ENCODE measurements at regions not wholly inside any gene's neighbourhood (a gene's known extent, or its start where the extent isn't known, plus 50 kb on each side); places are given as distances from the start of the nearest gene placed in this dataset.

DNA sequence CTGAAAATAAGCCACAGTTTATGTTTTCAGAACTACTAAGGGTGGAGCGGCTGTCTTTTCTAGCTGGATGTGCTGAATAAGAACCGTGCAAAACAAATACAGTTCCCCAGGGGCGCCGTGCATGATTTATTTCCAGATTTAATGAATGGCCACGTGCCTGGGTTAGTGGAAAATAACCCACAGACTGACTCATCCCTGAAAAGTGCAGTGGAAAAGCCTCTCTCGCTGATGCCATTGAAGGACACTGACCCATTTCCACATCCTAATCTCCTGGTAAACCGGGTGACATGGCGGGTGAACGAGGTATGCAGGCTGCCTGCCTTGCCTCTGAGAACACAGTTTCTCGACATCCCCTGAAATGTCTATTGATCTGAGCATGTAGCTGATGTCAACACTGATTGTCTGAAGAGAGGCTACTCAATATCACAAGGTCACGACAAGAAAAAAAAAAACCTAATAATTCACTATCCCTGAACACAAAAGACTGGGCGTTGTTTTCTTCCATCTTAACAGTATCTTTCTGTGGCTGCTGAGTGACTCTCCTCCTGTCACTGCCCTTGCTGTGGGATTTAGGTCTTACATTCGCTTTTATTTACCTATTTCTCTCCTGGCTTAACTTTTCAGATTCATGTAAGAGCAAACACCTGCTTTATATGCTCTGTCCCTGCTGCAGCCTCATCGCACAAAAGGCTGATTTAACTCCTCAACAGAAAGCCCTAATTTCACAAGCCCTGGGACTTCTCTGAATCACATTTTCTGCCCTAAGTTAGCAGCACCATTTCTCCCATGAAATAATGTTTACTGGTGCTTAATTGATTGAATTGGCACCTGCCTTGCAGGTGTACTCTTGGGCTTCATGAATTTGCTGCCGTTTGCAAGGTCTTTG, 76.9 kb upstream of the SCOC start:
- H3K9ac ChIP-seq (ENCODE audit: low read depth, low read length), result no peak overlapping the region
- H3K36me3 ChIP-seq (ENCODE audit: insufficient read depth, low read length), result no peaks in the 10 kb centered on the region
- peaks cover 31% of the 10 kb centered on the region for H3K4me1 ChIP-seq (ENCODE audit: insufficient read depth, low read length)
- no peaks in the 10 kb centered on the region for H3K9me3 ChIP-seq (ENCODE audit: control insufficient read depth, insufficient read depth, low read length)

DNA sequence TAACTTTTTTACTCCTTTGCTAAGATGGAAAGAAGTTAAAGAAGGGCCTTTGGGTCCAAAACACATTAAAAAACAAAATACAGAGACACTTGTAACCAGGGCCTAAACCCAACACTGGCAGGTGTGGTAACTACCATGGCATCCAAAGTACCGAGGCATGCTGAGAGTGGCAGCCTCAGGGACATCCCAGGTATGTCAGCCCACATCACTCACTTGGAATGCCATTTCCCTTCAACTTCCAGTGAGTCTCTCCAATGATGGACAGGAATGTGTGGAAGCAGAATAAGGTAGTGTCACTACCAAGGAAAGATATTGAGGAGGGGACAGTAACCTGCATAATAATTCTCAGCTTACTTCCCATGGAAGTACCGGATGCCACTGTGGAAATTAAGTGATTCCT, 79.5 kb upstream of the SCOC start:
- H3K9ac ChIP-seq (ENCODE audit: low read depth, low read length), result no peak overlapping the region
- H3K4me1 ChIP-seq (ENCODE audit: insufficient read depth, low read length), result peaks cover 24% of the 10 kb centered on the region
- H3K36me3 ChIP-seq (ENCODE audit: insufficient read depth, low read length), result no peaks in the 10 kb centered on the region
- no peaks in the 10 kb centered on the region for H3K9me3 ChIP-seq (ENCODE audit: control insufficient read depth, insufficient read depth, low read length)

DNA sequence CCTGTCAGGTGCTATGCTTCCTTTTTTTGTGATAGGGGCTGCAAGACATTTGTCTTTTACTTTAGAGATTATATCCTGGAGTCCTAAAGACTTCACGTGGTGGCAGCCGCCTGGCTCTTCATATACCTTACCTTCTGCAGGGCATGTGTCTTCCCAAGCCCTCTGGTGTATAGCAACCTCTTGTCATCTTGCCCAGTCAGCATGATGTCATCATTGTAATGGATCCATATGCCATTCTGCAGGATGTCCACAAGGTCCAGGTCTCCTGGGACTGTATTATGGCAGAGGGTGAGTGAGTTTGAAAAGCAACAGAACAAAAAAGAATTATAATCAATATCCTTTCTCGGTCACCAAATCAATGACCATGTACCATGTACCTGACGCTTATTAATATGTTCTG, 82.2 kb upstream of the SCOC start:
- H3K4me1 ChIP-seq (ENCODE audit: insufficient read depth, low read length), result peaks cover 4% of the 10 kb centered on the region; the same call in 1 of the 2 replicates

DNA sequence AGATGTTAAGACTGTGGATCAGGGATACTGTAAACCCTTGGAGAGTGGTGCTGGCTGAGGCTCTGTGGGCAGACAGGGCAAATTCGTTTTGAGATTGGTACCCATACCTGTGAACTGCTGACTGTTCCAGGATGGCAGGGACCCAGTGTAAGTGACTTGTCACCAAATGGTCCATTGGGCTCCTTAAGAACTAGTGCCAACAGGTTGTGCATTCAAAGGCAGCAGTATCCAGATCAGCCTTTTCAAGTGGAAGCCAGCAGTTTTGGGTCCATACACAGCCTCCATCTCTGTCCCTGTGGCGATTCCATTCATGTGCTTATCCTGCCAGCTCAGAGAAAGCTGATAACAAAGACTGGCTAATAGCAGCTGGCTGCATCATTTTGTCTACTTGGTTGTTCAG, 84.0 kb upstream of the SCOC start:
- H3K9ac ChIP-seq (ENCODE audit: low read depth, low read length), result no peak overlapping the region
- no peaks in the 10 kb centered on the region for H3K4me1 ChIP-seq (ENCODE audit: insufficient read depth, low read length)
- no peaks in the 10 kb centered on the region for H3K9me3 ChIP-seq (ENCODE audit: control insufficient read depth, insufficient read depth, low read length)
- H3K36me3 ChIP-seq (ENCODE audit: insufficient read depth, low read length), result no peaks in the 10 kb centered on the region

More for the DNA sequence above, 82.2 kb upstream of the SCOC start:
- no peaks in the 10 kb centered on the region for H3K9me3 ChIP-seq (ENCODE audit: control insufficient read depth, insufficient read depth, low read length)
- no peak overlapping the region for H3K9ac ChIP-seq (ENCODE audit: low read depth, low read length)
- H3K36me3 ChIP-seq (ENCODE audit: insufficient read depth, low read length), result no peaks in the 10 kb centered on the region

DNA sequence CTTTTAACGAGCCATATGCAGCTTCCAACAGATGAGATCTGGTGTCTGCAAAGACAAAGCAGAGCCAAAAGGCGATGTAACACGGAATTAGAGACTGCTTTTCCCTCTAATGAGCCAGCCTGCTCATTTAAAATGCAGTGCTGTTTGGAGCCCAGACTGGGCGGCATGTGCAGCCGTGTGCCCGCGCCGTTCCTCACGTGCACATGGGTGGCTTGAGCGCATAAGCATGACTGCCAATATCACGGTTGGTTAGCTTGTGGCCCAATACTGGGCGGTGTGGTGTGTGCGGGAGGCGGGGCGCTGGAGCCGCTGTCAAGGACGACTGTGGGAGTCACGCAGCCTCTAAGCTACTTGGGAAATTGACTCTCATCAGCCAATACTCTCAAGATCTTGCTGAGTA, 87.0 kb upstream of the SCOC start:
- Histone ChIP-seq H3K36me3 (ENCODE audit: insufficient read depth, low read length) (no peaks in the 10 kb centered on the region), H3K9ac (ENCODE audit: low read depth, low read length) (no peak overlapping the region), H3K9me3 (ENCODE audit: control insufficient read depth, insufficient read depth, low read length) (no peaks in the 10 kb centered on the region), H3K4me1 (ENCODE audit: insufficient read depth, low read length) (no peaks in the 10 kb centered on the region; the same call in 1 of the 2 replicates)

DNA sequence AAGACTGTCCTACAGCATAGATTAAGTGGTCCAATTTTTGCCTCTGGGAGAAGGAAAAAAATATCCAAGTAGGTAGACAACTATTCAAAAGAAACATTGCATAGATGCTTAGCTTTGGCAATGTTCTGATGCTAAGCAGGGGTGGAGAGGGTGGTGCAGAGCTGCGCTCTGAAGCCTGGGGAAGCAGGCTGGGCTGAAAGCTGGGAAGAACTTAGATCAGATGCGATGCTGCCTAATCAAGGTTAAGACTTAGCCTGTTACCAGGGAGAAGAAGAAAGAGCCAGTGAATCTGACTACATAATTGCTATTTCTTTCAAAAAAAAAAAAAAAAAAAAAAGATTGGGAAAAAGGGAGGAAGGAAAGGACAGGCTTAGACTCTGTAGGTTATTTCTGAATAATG, 89.0 kb upstream of the SCOC start:
- no peak overlapping the region for H3K9ac ChIP-seq (ENCODE audit: low read depth, low read length)
- no peaks in the 10 kb centered on the region; the same call in 1 of the 2 replicates for H3K4me1 ChIP-seq (ENCODE audit: insufficient read depth, low read length)
- no peaks in the 10 kb centered on the region for H3K36me3 ChIP-seq (ENCODE audit: insufficient read depth, low read length)
- H3K9me3 ChIP-seq (ENCODE audit: control insufficient read depth, insufficient read depth, low read length), result no peaks in the 10 kb centered on the region

DNA sequence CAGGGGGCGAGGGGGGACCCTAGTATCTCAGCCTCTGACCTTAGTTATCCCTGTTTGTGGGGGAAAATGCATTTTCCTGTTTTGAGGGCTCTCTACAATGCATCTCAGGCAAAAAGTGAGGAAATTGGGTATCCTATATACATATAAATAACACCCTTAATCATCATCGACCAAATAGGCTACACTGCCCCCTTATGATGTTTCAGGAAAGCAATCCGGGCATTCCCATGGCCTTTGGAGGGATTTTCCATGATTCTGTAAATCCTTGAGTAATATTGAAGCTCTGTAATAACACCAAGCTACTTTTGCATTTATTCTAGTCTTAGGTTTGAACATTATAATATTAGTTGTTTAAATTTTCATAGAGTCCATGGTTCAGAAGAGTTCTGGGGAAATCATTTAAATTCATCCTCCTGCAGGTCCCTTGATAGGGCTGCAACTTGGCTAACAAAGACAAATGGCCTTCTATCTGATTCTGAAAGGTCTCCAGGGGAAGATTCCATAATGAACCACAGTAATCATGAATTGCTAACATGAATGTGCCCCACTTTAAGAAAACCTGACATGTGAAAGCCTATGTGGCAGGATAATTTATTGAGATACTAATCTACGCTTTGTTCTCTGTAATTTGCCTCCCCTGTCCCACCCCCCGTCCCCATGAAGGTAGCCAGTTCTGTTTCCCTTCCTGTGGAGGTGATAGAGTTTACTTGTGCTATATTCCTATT, 91.5 kb upstream of the SCOC start:
- H3K36me3 ChIP-seq (ENCODE audit: insufficient read depth, low read length), result no peaks in the 10 kb centered on the region
- H3K9me3 ChIP-seq (ENCODE audit: control insufficient read depth, insufficient read depth, low read length), result peaks cover 4% of the 10 kb centered on the region; the same call in 1 of the 2 replicates
- H3K9ac ChIP-seq (ENCODE audit: low read depth, low read length), result no peak overlapping the region
- no peaks in the 10 kb centered on the region; the same call in 1 of the 2 replicates for H3K4me1 ChIP-seq (ENCODE audit: insufficient read depth, low read length)

DNA sequence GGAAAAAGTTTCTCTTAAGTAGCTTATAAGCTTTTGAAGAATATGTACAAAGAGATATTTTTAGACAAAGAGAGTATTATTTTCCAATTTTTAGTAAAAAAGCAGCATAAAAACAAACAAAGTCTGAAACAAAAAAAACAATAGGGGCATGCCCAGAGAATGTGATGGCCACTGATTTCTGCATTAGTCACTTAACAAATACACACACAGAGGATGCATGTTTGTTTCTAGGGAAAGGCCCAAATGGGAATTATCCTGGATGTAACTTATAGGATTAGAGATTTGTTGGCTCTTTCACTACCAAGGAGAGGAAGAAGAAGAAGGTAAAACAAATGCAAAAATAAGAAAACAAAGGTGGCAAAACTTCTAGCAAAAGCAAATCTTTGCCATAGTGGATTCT, 95.9 kb upstream of the SCOC start:
- H3K36me3 ChIP-seq (ENCODE audit: insufficient read depth, low read length), result no peaks in the 10 kb centered on the region
- H3K9ac ChIP-seq (ENCODE audit: low read depth, low read length), result no peak overlapping the region
- no peaks in the 10 kb centered on the region; the same call in 1 of the 2 replicates for H3K4me1 ChIP-seq (ENCODE audit: insufficient read depth, low read length)
- H3K9me3 ChIP-seq (ENCODE audit: control insufficient read depth, insufficient read depth, low read length), result peaks cover 4% of the 10 kb centered on the region; the same call in 1 of the 2 replicates

DNA sequence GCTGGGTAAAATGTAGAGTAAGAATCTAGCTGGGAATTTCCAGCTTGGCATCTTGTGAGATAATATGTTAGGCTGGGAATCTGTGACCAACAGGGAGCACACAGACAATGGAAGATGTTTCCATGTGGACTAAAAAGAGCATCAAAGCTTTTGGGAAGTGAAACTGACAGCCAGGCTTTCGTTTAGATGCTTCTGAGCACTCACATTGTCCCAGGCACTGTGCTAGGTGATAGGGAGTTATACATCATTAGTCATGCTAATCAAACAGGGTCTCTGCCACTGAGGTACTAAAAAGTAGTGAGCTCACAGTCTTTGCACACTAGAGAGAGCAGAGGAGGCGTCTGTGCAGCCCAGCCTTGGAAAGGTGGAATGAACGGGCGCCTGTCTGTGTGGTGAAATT, 101.9 kb upstream of the SCOC start:
- Histone ChIP-seq H3K4me1 (ENCODE audit: insufficient read depth, low read length) (peaks cover 11% of the 10 kb centered on the region; the same call in 1 of the 2 replicates), H3K9ac (ENCODE audit: low read depth, low read length) (no peak overlapping the region), H3K36me3 (ENCODE audit: insufficient read depth, low read length) (no peaks in the 10 kb centered on the region), H3K9me3 (ENCODE audit: control insufficient read depth, insufficient read depth, low read length) (no peaks in the 10 kb centered on the region)

DNA sequence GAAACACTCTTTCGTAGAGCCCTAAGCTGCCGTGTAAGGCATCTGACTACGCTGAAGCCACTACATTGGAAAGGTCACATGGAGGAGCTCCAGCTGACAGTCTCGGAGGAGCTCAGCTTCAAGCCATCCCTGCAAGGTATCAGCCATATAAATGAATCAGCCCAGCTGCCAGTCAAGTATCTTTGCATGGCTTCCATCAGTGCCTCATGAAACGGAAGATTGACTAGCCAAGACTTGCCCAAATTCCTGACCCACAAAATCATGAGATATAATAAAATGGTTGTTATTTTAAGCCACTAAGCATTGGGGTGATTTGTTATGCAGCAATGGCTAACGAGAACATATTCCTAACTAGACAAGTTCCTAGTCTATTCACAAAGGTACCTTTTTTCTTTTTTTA, 104.1 kb upstream of the SCOC start:
- no peak overlapping the region for H3K9ac ChIP-seq (ENCODE audit: low read depth, low read length)
- no peaks in the 10 kb centered on the region for H3K36me3 ChIP-seq (ENCODE audit: insufficient read depth, low read length)
- H3K9me3 ChIP-seq (ENCODE audit: control insufficient read depth, insufficient read depth, low read length), result no peaks in the 10 kb centered on the region
- H3K4me1 ChIP-seq (ENCODE audit: insufficient read depth, low read length), result peaks cover 11% of the 10 kb centered on the region; the same call in 1 of the 2 replicates

DNA sequence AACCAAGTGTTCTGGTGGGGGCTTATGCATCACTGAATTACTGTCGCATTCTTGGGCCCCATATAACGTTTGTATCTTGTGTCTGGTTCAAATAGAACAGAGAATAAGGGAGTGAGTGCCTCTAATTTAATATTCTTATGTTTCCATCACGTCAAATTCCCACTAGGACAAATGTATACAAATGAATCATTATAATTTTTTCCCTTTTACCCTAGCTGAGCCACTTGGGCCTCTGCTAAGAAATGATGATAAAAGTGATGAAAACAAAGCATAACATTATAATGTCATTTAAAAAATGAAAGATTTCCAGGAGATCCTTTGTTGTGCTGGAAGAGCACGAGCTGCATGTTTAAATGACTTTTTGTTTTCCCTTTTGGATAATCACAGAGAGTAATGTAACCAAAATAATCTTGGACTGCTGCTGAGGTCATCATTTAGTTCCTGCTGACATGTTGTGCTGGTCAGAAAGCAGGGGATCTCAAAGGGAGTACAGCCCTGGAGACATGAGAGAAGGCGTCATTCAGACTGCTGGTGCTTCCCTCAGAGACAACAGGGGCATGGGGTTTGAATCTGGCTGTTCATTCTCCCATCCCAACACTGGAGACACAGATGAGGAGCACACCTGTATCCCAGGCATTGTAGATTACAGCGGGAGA, 105.1 kb upstream of the SCOC start:
- Histone ChIP-seq H3K4me1 (ENCODE audit: insufficient read depth, low read length) (peaks cover 11% of the 10 kb centered on the region; the same call in 1 of the 2 replicates), H3K36me3 (ENCODE audit: insufficient read depth, low read length) (no peaks in the 10 kb centered on the region), H3K9ac (ENCODE audit: low read depth, low read length) (no peak overlapping the region), H3K9me3 (ENCODE audit: control insufficient read depth, insufficient read depth, low read length) (no peaks in the 10 kb centered on the region)

DNA sequence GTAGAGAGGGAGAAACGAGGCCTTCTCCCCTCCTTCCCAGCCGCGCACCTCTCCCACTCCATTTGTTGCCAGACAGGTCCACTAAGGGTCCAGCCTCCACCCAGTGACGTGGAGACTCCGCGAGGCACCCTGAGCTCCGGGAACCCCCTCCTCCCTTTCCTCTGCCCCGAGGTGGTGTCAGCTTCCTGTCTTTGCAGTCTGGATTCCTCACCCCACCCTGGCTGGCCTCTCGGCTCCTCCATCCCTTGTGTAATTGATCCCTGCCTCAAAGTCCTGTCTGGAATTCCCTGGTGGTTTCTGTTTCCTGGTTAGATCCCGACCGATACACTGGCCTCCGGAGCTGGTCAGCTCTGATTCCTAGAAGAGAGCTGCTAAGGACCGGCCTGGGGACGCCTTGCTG, 105.9 kb upstream of the SCOC start:
- Histone ChIP-seq H3K9ac (ENCODE audit: low read depth, low read length) (no peak overlapping the region), H3K36me3 (ENCODE audit: insufficient read depth, low read length) (no peaks in the 10 kb centered on the region), H3K9me3 (ENCODE audit: control insufficient read depth, insufficient read depth, low read length) (no peaks in the 10 kb centered on the region), H3K4me1 (ENCODE audit: insufficient read depth, low read length) (peaks cover 11% of the 10 kb centered on the region; the same call in 1 of the 2 replicates)

DNA sequence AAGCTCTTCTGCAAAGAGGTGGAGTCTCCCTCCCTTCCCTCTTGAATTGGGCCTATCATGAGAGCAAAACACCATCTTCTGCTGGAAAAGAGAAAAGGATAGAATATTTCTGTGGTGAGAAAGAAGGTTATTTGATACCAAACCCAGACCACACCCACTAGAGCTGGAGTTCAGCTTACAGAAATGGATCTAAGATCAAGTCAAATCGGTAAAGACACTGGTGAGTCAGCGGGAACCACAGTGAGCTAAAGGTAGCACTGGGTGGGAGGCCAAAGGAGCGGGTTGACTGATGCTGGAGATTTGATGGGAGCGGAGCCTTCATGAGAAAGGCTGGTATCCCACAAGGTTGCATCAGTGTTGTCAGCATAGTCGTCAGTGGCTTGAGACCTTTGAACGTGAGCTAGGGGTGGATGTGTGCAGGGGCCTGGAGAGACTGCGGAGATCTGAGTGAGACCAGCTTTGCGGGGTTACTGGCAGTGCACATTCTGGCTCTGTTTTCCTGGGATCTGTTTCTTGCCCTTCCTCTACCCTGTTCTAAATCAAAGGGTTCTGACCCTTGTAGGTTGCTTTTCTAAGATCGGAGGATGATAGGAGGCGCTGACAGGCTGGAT, 106.4 kb upstream of the SCOC start:
- Histone ChIP-seq H3K9me3 (ENCODE audit: control insufficient read depth, insufficient read depth, low read length) (no peaks in the 10 kb centered on the region), H3K4me1 (ENCODE audit: insufficient read depth, low read length) (peaks cover 11% of the 10 kb centered on the region; the same call in 1 of the 2 replicates), H3K36me3 (ENCODE audit: insufficient read depth, low read length) (no peaks in the 10 kb centered on the region), H3K9ac (ENCODE audit: low read depth, low read length) (no peak overlapping the region)

DNA sequence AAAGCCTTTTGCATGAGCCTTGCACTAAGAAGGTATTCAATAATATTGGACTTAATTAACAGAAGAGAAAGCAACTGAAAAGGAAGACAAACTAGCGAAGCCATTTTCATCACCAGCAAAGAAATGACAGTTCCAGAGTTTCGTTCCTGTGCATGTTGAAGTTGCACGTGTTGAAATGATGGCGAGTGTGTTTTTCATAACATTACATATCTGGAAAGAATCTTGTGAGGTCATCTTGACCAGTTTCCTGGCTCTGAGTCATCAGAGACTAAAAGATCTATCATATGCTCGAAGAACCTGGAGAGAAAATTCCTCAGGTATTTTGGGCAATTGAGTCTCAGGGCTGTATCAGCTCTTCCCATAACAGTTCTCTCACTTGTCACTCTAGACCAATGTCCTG, 106.2 kb upstream of the MAML3 start:
- peaks cover 19% of the 10 kb centered on the region for H3K4me1 ChIP-seq (ENCODE audit: insufficient read depth, low read length)
- H3K36me3 ChIP-seq (ENCODE audit: insufficient read depth, low read length), result no peaks in the 10 kb centered on the region
- H3K9ac ChIP-seq (ENCODE audit: low read depth, low read length), result no peak overlapping the region
- no peaks in the 10 kb centered on the region for H3K9me3 ChIP-seq (ENCODE audit: control insufficient read depth, insufficient read depth, low read length)
